GM12878 (cell line): ENCODE measurements at regions not wholly inside any gene's neighbourhood (a gene's known extent, or its start where the extent isn't known, plus 50 kb on each side); places are given as distances from the start of the nearest gene placed in this dataset.

Source experiments
- GABPA ChIP-seq: IDR thresholded peaks from 2 replicates; pipeline ENCODE4 v1.6.1; 2014; ENCODE audit warnings: antibody characterized with exemption, low read depth, mild to moderate bottlenecking, inconsistent platforms
- REST ChIP-seq: IDR thresholded peaks from 2 replicates; pipeline ENCODE4 v1.6.1; 2012; ENCODE audit warnings: mild to moderate bottlenecking, low read depth, low read length
- TF ChIP-seq, protein P1 (sequence below), 3 experiments: IDR thresholded peaks in 2 of 3; conservative IDR thresholded peaks in 1 of 3; 2 replicates each; pipeline ENCODE4 v1.5.1; 2011; ENCODE audit warnings: low read depth in 3 of 3, low read length in 3 of 3, mild to moderate bottlenecking in 3 of 3, control low read depth in 2 of 3, moderate library complexity in 2 of 3, inconsistent platforms in 1 of 3, mixed read lengths in 1 of 3; ENCODE audit not compliant: control insufficient read depth in 2 of 3, insufficient read depth in 1 of 3; ENCODE audit errors: extremely low read depth in 1 of 3

DNA sequence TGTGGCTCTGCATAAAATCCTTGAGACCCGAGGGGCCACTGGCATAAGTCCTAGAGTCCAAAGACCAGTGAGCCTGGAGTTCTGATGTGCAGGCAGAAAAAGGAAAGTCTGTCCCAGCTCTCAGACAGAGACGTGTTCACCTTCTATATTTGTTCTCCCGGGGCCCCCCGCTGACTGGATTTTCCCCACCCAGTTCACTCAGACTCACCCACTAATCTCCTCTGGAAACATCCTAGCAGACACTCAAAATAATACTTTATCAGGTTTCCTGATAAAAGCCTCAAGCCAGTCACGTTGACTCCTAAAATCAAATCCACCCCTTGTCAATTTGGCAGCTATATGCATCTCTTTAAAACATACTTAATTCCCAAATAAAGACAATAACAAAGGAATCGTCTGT, 1084.2 kb upstream of the NCAM2 start:
- no peak for TF ChIP-seq GABPA
- TF ChIP-seq, protein P1, sequence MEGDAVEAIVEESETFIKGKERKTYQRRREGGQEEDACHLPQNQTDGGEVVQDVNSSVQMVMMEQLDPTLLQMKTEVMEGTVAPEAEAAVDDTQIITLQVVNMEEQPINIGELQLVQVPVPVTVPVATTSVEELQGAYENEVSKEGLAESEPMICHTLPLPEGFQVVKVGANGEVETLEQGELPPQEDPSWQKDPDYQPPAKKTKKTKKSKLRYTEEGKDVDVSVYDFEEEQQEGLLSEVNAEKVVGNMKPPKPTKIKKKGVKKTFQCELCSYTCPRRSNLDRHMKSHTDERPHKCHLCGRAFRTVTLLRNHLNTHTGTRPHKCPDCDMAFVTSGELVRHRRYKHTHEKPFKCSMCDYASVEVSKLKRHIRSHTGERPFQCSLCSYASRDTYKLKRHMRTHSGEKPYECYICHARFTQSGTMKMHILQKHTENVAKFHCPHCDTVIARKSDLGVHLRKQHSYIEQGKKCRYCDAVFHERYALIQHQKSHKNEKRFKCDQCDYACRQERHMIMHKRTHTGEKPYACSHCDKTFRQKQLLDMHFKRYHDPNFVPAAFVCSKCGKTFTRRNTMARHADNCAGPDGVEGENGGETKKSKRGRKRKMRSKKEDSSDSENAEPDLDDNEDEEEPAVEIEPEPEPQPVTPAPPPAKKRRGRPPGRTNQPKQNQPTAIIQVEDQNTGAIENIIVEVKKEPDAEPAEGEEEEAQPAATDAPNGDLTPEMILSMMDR (IDR thresholded peaks at IDR 0.05 in 2 of 3, conservative IDR thresholded peaks at IDR 0.05 in 1 of 3; ENCODE audit: control insufficient read depth in 2 of 3, extremely low read depth in 1 of 3, insufficient read depth in 1 of 3, low read depth in 3 of 3, low read length in 3 of 3): no peak
- TF ChIP-seq REST: no peak
